NCI-H1105 treated with DMSO at 0.1 percent for 48 hours (cell line): ENCODE measurements at regions not wholly inside any gene's neighbourhood (a gene's known extent, or its start where the extent isn't known, plus 50 kb on each side); places are given as distances from the start of the nearest gene placed in this dataset.

Experiments used
- DNase-seq: peaks from one replicate; lab custom pipeline; 2025; lab: John Stamatoyannopoulos, UW

GRCh38 chr14:87524011-87524410, 469.0 kb downstream of the GALC start:
- no peak for DNase-seq

DNA sequence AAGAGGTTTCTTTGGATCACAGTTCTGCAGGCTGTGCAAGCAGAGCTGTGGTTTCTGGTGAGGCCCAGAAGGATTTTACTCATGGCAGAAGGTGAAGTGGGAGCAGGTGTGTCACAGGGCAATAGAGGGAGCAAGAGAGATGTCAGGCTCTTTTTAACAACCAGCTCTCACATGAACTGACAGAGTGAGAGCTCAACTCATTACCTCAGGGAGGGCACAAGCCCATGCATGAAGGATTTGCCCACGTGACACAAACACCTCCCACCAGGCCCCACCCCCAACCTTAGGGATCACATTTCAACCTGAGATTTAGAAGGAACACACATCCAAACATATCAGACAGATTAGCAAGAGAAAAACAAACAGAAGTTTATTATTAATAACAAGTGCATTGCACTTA, 470.4 kb downstream of the GALC start:
- DNase-seq, result peak; percentile 60

GRCh38 chr14:87508333-87508732, 484.6 kb downstream of the GALC start:
- DNase-seq, result no peak

GRCh38 chr14:87503711-87504110, 489.3 kb downstream of the GALC start:
- DNase-seq, result no peak

- DNase-seq, result no peak
Observed at GRCh38 chr14:87497301-87497700, 495.7 kb downstream of the GALC start.

DNA sequence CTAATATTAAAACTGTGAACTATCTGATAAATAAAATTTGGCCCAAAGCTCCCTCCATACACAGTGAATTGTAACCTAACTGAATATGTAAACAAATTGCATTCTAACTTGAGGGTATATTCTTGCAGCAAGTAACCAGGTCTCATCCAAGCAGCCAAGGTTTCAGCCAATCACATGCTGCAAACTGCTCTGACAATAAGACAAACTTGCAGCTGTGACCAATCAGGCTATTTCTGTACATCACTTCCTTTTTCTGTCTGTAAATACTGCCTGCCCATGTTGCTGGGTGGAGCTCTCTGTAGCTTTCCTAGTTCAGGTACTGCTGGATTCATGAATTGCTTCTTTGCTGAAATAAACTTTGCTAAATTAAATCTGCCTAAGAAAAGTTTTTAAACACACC, 499.0 kb downstream of the GALC start:
- no peak for DNase-seq

GRCh38 chr14:87492561-87492960, 500.4 kb downstream of the GALC start:
- DNase-seq, result no peak

GRCh38 chr14:87491816-87492215, 501.2 kb downstream of the GALC start:
- DNase-seq, result no peak

GRCh38 chr14:87489196-87489819, 503.7 kb downstream of the GALC start:
- DNase-seq, result no peak

DNA sequence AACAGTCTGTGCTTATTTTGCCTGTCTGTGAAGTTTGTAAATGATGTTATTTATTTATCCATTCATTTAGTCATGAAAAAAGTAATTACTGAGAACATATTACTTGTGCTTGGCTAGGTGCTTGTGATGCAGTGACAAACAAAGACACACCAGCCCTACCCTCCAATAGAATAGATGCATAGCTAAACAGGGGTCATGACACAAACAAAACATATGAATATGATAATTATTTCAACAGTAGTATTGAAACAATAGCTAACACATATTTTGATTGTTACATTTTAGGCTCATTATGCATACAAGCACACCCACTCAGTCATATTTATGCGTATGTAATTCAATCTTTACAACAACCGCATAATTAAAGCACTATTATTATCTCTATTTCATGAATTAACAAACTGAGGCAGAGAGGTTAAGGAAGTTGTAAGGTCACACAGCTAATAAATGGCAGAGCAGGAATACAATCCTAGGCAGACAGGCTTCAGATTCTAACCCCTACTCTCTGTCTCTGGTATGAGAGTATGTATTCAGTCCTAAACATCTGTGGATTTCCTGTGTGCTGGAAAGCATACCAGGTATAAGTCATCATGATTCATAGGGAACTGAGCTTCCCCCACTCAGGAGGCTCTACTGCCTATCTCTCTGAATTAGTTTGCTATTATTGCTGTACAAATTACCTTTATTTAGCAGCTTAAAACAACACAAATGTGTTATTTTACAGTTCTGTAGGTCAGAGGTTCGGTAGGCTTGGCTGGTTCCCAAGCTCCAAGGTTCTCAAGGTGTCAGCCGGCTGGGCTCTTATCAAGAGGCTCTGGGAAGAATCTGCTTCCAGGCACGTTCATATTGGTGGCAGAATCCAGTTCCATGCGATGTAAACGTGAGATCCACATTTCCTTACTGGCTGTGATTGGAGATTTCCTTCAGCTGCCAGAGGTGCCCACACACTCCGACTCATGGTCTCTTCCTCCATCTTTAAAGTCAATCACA, 509.4 kb downstream of the GALC start:
- DNase-seq, result no peak

DNA sequence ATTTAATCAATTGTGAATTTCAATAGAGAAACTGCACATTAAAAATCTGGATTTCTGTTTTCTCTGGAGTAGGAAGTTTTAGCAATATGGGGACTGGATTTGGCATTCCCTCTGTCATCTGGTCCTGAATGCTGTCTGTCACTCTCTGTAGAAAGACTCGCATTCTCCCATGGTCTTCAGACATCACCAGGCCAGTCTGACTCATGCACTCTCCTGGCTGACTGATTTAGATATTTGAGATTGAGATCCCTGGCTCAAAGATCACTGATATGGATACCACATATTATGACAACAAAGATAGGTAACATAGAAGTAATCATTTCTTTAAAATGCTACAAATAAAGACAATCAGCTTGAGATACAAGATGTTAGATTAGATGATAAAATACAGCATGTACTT, 524.5 kb downstream of the GALC start:
- DNase-seq, result no peak

DNA sequence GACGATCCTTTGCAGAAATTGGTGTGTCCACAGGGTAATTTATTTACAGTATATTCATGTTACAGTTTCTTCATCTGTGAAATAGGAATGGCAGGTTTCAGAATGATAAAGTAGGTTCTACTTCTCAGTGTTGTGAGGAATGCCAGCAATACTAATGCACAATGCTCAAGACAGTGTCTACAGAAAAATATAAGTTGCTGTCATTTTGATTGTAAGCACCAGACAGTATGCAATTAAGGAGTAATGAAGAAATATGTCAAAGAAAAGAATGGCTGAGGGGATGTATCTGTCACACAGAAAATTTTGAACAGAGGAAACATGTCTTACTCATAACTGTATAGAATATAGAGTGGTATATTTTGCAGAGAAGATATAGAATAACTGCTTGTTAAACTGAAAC, 525.4 kb downstream of the GALC start:
- DNase-seq, result no peak

DNA sequence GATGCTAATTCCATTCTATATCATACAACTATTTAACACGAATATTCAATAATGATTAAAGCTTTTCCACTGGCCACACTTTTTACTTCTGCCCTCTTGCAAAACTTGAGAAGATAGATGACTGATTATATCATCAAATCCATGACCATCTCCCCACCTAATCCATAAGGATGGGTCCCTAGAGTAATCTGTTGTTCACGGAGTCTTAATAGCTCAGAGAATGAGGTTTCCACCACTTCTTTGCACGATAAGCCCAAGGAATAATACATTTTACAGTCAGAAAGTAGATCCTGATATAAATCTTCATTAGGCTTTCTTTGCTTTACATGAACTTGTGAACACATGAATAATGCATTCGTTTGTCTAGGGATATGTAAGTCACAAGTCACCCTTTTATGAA, 527.2 kb downstream of the GALC start:
- DNase-seq, result no peak

GRCh38 chr14:87461704-87462103, 531.3 kb downstream of the GALC start:
- DNase-seq, result no peak

DNA sequence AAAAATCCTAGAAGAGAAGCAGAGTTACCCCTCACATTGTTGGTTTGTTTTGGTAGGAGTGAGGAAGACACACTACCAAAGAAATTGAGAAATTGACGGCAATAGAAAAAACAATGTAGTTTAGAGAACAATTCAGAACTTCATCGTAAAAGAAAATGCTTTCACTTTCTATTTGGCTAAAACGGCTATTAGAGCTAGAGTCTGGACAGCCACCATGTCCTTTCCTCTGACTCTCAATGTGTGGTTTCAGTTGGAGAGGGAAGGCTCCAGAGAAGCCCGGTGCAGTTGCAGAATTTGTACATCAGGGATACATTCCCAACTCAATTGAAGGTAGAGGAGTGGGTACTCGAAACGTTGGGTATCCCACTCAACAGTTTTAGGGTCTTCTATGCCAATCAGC, 535.3 kb downstream of the GALC start:
- no peak for DNase-seq

DNA sequence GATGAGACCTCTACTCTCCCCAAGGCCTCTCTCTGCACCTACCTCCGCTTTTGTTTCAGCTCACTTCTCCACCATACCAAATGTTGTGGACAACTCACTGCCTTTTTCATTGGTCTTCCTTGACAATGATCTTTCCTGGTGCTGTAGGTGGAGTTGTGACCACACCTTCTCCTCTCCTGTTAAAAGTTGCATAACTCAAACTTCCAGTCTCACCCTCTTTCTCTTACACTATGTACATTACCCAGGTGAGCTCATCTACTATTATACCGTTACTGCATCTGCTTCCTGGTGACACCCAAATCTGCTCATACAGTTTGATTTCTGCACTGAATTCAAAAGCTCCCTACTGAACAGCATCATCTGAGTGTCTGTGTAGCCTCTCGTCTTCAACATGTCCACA, 542.8 kb downstream of the GALC start:
- DNase-seq, result no peak

- peak; percentile 93 for DNase-seq
Observed at GRCh38 chr14:87449016-87449415, 544.0 kb downstream of the GALC start.

GRCh38 chr14:87443787-87444186, 549.2 kb downstream of the GALC start:
- no peak for DNase-seq

DNA sequence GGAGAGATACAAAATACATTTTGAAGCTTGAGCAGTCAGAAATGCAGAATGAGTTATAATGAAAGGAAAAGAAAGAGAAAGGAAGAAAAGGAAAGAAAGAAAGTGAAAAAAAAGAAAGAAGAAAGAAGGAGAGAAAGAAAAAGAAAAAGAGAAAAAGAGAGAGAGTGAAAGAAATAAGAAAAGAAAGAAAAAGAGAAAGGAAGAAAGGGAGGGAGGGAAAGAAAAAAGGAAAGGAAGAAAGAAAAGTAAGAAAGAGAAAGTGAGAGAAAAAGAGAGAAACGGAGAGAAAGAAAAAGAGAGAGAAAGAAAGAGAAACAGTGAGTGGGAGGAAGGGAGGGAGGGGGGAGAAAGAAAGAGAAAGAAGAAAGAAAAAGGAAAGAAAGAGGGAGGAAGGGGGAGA, 549.9 kb downstream of the GALC start:
- DNase-seq, result no peak

DNA sequence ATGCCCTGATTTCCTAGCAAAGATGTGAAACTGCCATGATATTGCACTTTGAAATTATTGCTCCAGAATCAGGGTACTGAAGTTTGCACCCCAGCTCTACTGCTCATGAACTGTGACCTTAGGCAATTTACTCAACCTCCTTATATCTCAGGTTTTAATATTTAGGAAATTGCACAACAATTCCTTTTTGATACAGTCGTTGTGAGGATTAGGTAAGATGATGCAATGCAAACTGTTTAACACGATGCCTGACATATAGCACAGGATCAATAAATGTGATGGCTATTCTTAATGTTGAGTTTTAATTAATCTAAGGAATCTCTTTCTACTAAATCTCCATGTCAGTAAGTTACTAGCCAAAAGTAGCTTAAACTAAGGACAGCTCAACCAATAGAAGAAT, 555.8 kb downstream of the GALC start:
- no peak for DNase-seq

DNA sequence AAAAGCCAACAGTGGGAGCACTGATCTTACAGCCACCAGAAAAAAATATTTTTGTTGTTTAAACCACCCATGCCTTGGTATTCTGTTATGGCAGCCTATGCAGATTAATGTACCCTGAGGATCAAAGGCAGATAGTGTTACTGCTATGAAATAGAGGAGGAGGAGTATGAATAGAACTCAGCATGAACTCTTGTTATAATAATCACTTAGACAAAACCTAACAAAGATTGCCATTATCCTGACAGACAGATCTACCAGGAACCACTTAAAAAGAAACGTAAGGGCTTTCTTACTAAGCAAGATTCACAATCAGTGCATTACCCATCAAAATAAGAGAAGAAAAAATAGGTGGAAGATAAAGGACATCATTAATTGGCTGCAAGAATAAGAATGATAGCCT, 558.3 kb downstream of the GALC start:
- DNase-seq, result no peak

DNA sequence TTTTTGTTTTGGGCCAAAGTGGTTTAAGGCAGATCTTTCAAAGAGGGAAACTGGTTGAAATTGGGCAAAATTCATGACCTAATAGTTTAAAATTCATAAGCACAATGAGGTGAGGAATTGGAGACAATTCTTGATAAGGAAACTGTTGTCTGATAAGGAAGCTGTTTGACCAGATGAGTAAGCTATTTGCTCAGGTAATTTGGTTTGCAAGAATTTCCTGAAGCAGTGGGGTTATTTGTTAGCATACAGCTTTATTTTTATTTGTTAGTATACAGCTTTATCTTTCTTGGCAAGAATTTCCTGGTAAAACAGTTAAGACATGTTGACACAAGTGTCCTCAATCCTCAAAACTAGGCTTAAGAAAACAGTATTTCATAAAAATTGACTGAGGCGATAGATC, 559.0 kb downstream of the GALC start:
- no peak for DNase-seq

DNA sequence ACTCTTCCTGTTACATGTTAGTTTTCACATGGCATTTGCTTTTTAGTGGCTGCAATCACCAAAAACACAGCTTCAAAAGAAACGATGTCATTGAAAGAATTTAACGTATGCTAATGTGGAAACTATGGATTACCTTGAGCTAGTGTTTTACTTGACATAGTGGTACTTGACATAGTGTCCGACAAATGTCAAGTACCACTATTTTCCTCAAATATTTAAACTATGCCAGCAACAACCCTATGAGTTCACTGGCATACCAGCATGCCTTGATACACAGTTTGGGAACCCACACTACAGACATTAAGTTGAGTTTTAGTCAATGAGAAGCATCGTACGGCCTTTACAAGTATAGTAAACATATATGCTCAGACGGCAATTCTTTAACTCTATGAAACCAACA, 560.3 kb downstream of the GALC start:
- DNase-seq, result no peak

- DNase-seq, result no peak
Observed at GRCh38 chr14:87430810-87431209, 562.2 kb downstream of the GALC start.
